H1 (cell line): ENCODE measurements at regions not wholly inside any gene's neighbourhood (a gene's known extent, or its start where the extent isn't known, plus 50 kb on each side); places are given as distances from the start of the nearest gene placed in this dataset.

Source experiments
- CTCF ChIA-PET: fragments of 300-600 bp; sonication (Branson Sonifier 250); formaldehyde crosslinking; loops from one replicate; lab custom pipeline; 2021; ENCODE audit not compliant: partially characterized antibody; lab: Charles Lee
- POLR2A ChIA-PET: fragments of 300-600 bp; sonication (Branson Sonifier 250); formaldehyde crosslinking; loops from one replicate; lab custom pipeline; 2021; ENCODE audit warnings: inconsistent platforms; ENCODE audit not compliant: partially characterized antibody; lab: Charles Lee
- DNase-seq, 2 experiments: peaks; one replicate each; pipeline versions ENCODE4 v3.0.0 to v3.0.0-alpha.2; 2010 to 2022; ENCODE audit warnings: low spot score in 2 of 2, low read depth in 1 of 2, mixed read lengths in 1 of 2
- FAIRE-seq: peaks from 2 replicates; lab custom pipeline; 2011; peaks lifted over from hg19 to GRCh38; lab: Jason Lieb, UNC
- H2AFZ ChIP-seq: 2 replicates; pipeline ENCODE4 v1.8.1; 2012; ENCODE audit warnings: low read length, inconsistent platforms
- H2AK5ac ChIP-seq: 2 replicates; pipeline ENCODE4 v1.6.1; 2013; ENCODE audit warnings: low read depth, low read length
- H2BK120ac ChIP-seq: replicated peaks from 2 replicates; pipeline ENCODE3; 2013; ENCODE audit warnings: low read depth, low read length, inconsistent platforms
- H2BK12ac ChIP-seq: 2 replicates; pipeline ENCODE4 v1.6.1; 2013; ENCODE audit warnings: low read depth, low read length
- H2BK15ac ChIP-seq: 2 replicates; pipeline ENCODE4 v1.6.1; 2013; ENCODE audit warnings: low read length
- H2BK20ac ChIP-seq: 2 replicates; pipeline ENCODE4 v1.6.1; 2013; ENCODE audit warnings: low read length
- H2BK5ac ChIP-seq: 2 replicates; pipeline ENCODE4 v1.6.1; 2013; ENCODE audit warnings: low read depth, low read length
- H3K14ac ChIP-seq: 2 replicates; pipeline ENCODE4 v1.6.1; 2013; ENCODE audit warnings: inconsistent platforms; ENCODE audit not compliant: insufficient read length
- H3K18ac ChIP-seq: 2 replicates; pipeline ENCODE4 v1.6.1; 2013; ENCODE audit warnings: low read length; ENCODE audit errors: extremely low read depth
- H3K23ac ChIP-seq: 2 replicates; pipeline ENCODE4 v1.6.1; 2013; ENCODE audit warnings: inconsistent platforms; ENCODE audit not compliant: insufficient read length
- H3K23me2 ChIP-seq: 2 replicates; pipeline ENCODE4 v1.6.1; 2013; ENCODE audit warnings: low read depth, low read length
- H3K27ac ChIP-seq: 2 replicates; pipeline ENCODE4 v1.6.1; 2011; ENCODE audit warnings: low read depth, low read length, inconsistent platforms
- H3K27me3 ChIP-seq, 4 experiments: replicated peaks in 1 of 4; 1 replicate in 1 of 4; 2 replicates in 3 of 4; pipeline versions ENCODE4 v1.6.1 to v1.8.1; 2011 to 2013; ENCODE audit warnings: low read length in 3 of 4, mild to moderate bottlenecking in 3 of 4, inconsistent platforms in 2 of 4, mixed read lengths in 2 of 4, moderate library complexity in 1 of 4; ENCODE audit not compliant: control insufficient read depth in 3 of 4, insufficient read depth in 3 of 4; ENCODE audit errors: extremely low read depth in 1 of 4
- H3K36me3 ChIP-seq, 4 experiments: 2 replicates each; pipeline versions ENCODE4 v1.6.1 to v1.8.1; 2011 to 2013; ENCODE audit warnings: mild to moderate bottlenecking in 4 of 4, low read length in 3 of 4, moderate library complexity in 2 of 4, control low read depth in 1 of 4, inconsistent platforms in 1 of 4; ENCODE audit not compliant: insufficient read depth in 4 of 4, control insufficient read depth in 2 of 4
- H3K4ac ChIP-seq: replicated peaks from 2 replicates; pipeline ENCODE3; 2013; ENCODE audit warnings: low read length, low read depth, mixed read lengths, inconsistent platforms; ENCODE audit not compliant: insufficient read length
- H3K4me1 ChIP-seq, 4 experiments: replicated peaks in 1 of 4; 1 replicate in 1 of 4; 2 replicates in 3 of 4; pipeline versions ENCODE4 v1.6.1 to v1.8.1; 2011 to 2013; ENCODE audit warnings: low read length in 3 of 4, inconsistent platforms in 2 of 4, mixed read lengths in 1 of 4; ENCODE audit not compliant: insufficient read depth in 4 of 4, control insufficient read depth in 3 of 4
- H3K4me2 ChIP-seq, 2 experiments: 2 replicates each; pipeline versions ENCODE4 v1.6.1 to v1.8.1; 2011 to 2013; ENCODE audit warnings: low read depth in 2 of 2, low read length in 2 of 2, control low read depth in 1 of 2, inconsistent platforms in 1 of 2, mild to moderate bottlenecking in 1 of 2; ENCODE audit not compliant: insufficient read depth in 1 of 2
- H3K4me3 ChIP-seq, 4 experiments: fragments of 200-600, 300-600 bp in 1 of 4; sonication (generic), shearing (Covaris generic), sonication (Bioruptor Twin) in 1 of 4; 2 replicates each; pipeline versions ENCODE4 v1.5.1 to v1.8.1; 2011 to 2016; ENCODE audit warnings: low read length in 4 of 4, low read depth in 3 of 4, control low read depth in 2 of 4, inconsistent platforms in 2 of 4, mild to moderate bottlenecking in 2 of 4, mixed read lengths in 1 of 4, moderate library complexity in 1 of 4; ENCODE audit not compliant: insufficient read depth in 2 of 4; ENCODE audit errors: extremely low read depth in 1 of 4
- H3K56ac ChIP-seq: replicated peaks from 2 replicates; pipeline ENCODE3; 2013; ENCODE audit warnings: low read depth, mild to moderate bottlenecking, mixed read lengths, low read length, inconsistent platforms; ENCODE audit not compliant: insufficient read length
- H3K79me1 ChIP-seq: 2 replicates; pipeline ENCODE4 v1.6.1; 2013; ENCODE audit warnings: low read depth, low read length, control low read depth
- H3K79me2 ChIP-seq, 2 experiments: 2 replicates each; pipeline versions ENCODE4 v1.6.1 to v1.8.1; 2012 to 2013; ENCODE audit warnings: low read length in 2 of 2, mild to moderate bottlenecking in 2 of 2, inconsistent platforms in 1 of 2; ENCODE audit not compliant: insufficient read depth in 2 of 2, control insufficient read depth in 1 of 2
- H3K9ac ChIP-seq, 4 experiments: replicated peaks in 1 of 4; 1 replicate in 1 of 4; 2 replicates in 3 of 4; pipeline versions ENCODE4 v1.6.1 to v1.8.1; 2011 to 2013; ENCODE audit warnings: low read depth in 3 of 4, low read length in 3 of 4, control low read depth in 2 of 4, mild to moderate bottlenecking in 2 of 4, moderate library complexity in 2 of 4, inconsistent platforms in 1 of 4; ENCODE audit errors: extremely low read depth in 1 of 4
- H3K9me3 ChIP-seq, 2 experiments: 2 replicates each; pipeline versions ENCODE4 v1.6.1 to v1.8.1; 2012 to 2013; ENCODE audit warnings: mild to moderate bottlenecking in 2 of 2, moderate library complexity in 2 of 2, control low read depth in 1 of 2, inconsistent platforms in 1 of 2, low read depth in 1 of 2, low read length in 1 of 2, mixed read lengths in 1 of 2; ENCODE audit not compliant: insufficient read depth in 2 of 2
- H4K20me1 ChIP-seq, 2 experiments: replicated peaks in 1 of 2; 2 replicates each; pipeline versions ENCODE3 to v1.8.1; 2011 to 2013; ENCODE audit warnings: inconsistent platforms in 2 of 2, low read length in 2 of 2, mild to moderate bottlenecking in 1 of 2; ENCODE audit not compliant: insufficient read depth in 2 of 2, control insufficient read depth in 1 of 2
- H4K5ac ChIP-seq: 2 replicates; pipeline ENCODE4 v1.6.1; 2013; ENCODE audit warnings: low read length, low read depth, mixed read lengths, inconsistent platforms; ENCODE audit not compliant: insufficient read length
- H4K8ac ChIP-seq: 2 replicates; pipeline ENCODE4 v1.8.0; 2013; ENCODE audit warnings: mild to moderate bottlenecking, moderate library complexity, low read length, inconsistent platforms; ENCODE audit not compliant: insufficient read depth; ENCODE audit errors: extremely low read depth
- H4K91ac ChIP-seq: replicated peaks from 2 replicates; pipeline ENCODE3; 2013; ENCODE audit warnings: low read length, mixed read lengths, inconsistent platforms; ENCODE audit not compliant: insufficient read length
- CHD2 ChIP-seq: IDR thresholded peaks from 2 replicates; pipeline ENCODE4 v1.6.1; 2012; ENCODE audit warnings: low read length, improper control_type of control experiment
- CTBP2 ChIP-seq: IDR thresholded peaks from 2 replicates; pipeline ENCODE4 v1.7.0; 2011; ENCODE audit warnings: borderline replicate concordance, mild to moderate bottlenecking, moderate library complexity, mixed read lengths, low read length; ENCODE audit not compliant: insufficient read depth, insufficient read length
- HDAC6 ChIP-seq: IDR thresholded peaks from one replicate; pipeline ENCODE4 v1.7.1; 2012; ENCODE audit warnings: low read depth, mild to moderate bottlenecking, inconsistent platforms, low read length, moderate library complexity
- JUN ChIP-seq: IDR thresholded peaks from 2 replicates; pipeline ENCODE4 v1.6.1; 2011; ENCODE audit warnings: low read depth, mild to moderate bottlenecking, improper control_type of control experiment, low read length
- KDM5A ChIP-seq: fragments of 200-600 bp; IDR thresholded peaks from 2 replicates; pipeline ENCODE4 v1.7.1; 2012; ENCODE audit warnings: mild to moderate bottlenecking, low read length, inconsistent platforms, mixed read lengths
- MAFK ChIP-seq: IDR thresholded peaks from 2 replicates; pipeline ENCODE4 v1.6.1; 2012; ENCODE audit warnings: low read depth, mild to moderate bottlenecking, improper control_type of control experiment, low read length
- RNF2 ChIP-seq: fragments of 200-900, 300-1000 bp; sonication (generic); IDR thresholded peaks from 2 replicates; pipeline ENCODE4 v1.7.1; 2016; ENCODE audit warnings: borderline replicate concordance, low read depth, mild to moderate bottlenecking, antibody characterized with exemption, low read length; ENCODE audit not compliant: poor library complexity, severe bottlenecking; ENCODE audit errors: missing control alignments
- SUZ12 ChIP-seq: fragments of 200-600 bp; sonication (generic); IDR thresholded peaks from 2 replicates; pipeline ENCODE4 v1.6.1; 2012; ENCODE audit warnings: mild to moderate bottlenecking, inconsistent platforms, low read length, moderate library complexity, mixed read lengths
- WGBS, 2 experiments: shearing (Covaris generic) in 1 of 2; methylation state at CpG; one replicate each; pipeline versions ENCODE4 v1.1.6 to v1.1.7; 2013 to 2015; ENCODE audit warnings: low lambda C conversion rate in 2 of 2, mixed read lengths in 2 of 2, inconsistent platforms in 1 of 2, low coverage in 1 of 2, missing lambda C conversion rate in 1 of 2; ENCODE audit not compliant: insufficient replicate concordance in 2 of 2, insufficient coverage in 1 of 2, insufficient read length in 1 of 2; ENCODE audit errors: extremely low coverage in 1 of 2, missing lambda C conversion rate in 1 of 2; 5-methylcytosine and 5-hydroxymethylcytosine counted together
- TF ChIP-seq, protein P1 (sequence below): IDR thresholded peaks from 2 replicates; pipeline ENCODE4 v1.6.1; 2011; ENCODE audit warnings: low read depth, mild to moderate bottlenecking, low read length; ENCODE audit not compliant: insufficient read depth

DNA sequence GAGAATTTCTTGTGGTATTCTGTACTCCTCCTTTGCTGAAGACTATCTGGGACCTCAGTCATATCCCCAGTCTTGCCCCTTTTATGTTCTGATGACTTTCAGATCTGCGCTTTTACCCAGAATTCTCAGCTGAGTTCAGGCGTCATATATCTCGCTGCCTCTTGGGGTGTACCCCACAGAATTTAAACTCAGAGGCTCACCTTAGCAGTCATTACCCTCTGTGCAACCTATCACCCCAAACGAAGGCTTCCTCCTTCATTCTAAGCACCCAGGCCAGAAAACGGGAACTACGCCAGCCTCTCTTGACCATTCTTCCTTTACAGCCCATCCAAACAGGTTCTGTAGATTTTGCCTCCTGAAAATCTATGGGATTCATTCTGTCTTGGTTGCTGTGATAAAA is 574.8 kb upstream of the C16orf82 start:
- DNase-seq (no peak), FAIRE-seq (no peak)
- H2BK20ac ChIP-seq = no peak overlapping the region
- H3K4me3 ChIP-seq = no peak overlapping the region
- no peak overlapping the region for H2BK12ac ChIP-seq
- no peak overlapping the region for H3K23ac ChIP-seq
- H3K79me2 ChIP-seq = no peaks in the 10 kb centered on the region
- CTCF ChIA-PET = interaction anchor here (0.8 to 1.1 kb wide), 3 partner anchors 10 to 26 kb away, joined by 3 read pairs; no protein-coding TSS in a partner anchor
- H4K5ac ChIP-seq = no peak overlapping the region
- no peaks in the 10 kb centered on the region for H3K36me3 ChIP-seq
- H3K79me1 ChIP-seq = no peaks in the 10 kb centered on the region
- no peak overlapping the region for H2AFZ ChIP-seq
- H4K91ac ChIP-seq = no peak overlapping the region
- H3K27me3 ChIP-seq = no peaks in the 10 kb centered on the region
- H3K9me3 ChIP-seq = no peaks in the 10 kb centered on the region
- no peak overlapping the region for H3K4me2 ChIP-seq
- no peak overlapping the region for H2AK5ac ChIP-seq
- H4K8ac ChIP-seq = no peak overlapping the region
- peaks cover 2 to 12% (median 5%) of the 10 kb centered on the region in 4 experiments; a peak in 4 of 7 replicates for H3K4me1 ChIP-seq
- H3K23me2 ChIP-seq = no peaks in the 10 kb centered on the region
- no peak overlapping the region for H3K9ac ChIP-seq
- no peak overlapping the region for H3K56ac ChIP-seq
- no peak overlapping the region for H3K18ac ChIP-seq
- no peak for TF ChIP-seq RNF2
- no peak for TF ChIP-seq SUZ12
- no peak for TF ChIP-seq JUN
- no peak for TF ChIP-seq MAFK
- no peak for TF ChIP-seq CHD2
- TF ChIP-seq KDM5A = no peak
- TF ChIP-seq HDAC6 = no peak
- TF ChIP-seq, protein P1, sequence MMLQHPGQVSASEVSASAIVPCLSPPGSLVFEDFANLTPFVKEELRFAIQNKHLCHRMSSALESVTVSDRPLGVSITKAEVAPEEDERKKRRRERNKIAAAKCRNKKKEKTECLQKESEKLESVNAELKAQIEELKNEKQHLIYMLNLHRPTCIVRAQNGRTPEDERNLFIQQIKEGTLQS = no peak
- TF ChIP-seq CTBP2 = no peak
- H3K4ac ChIP-seq = no peak overlapping the region
- H2BK15ac ChIP-seq = no peak overlapping the region
- WGBS, 2 experiments = 95% methylated on average over 6 of the region's 6 CpGs; no CpG with 5 or more reads in 1 of the 2 experiments
- no peaks in the 10 kb centered on the region for H4K20me1 ChIP-seq
- no peak overlapping the region for H2BK5ac ChIP-seq
- POLR2A ChIA-PET = no interaction called here
- no peak overlapping the region for H3K14ac ChIP-seq
- H3K27ac ChIP-seq = no peak overlapping the region
- H2BK120ac ChIP-seq = peak overlapping the region; percentile 48
